HG02571 (cell line): ENCODE measurements at regions not wholly inside any gene's neighbourhood (a gene's known extent, or its start where the extent isn't known, plus 50 kb on each side); places are given as distances from the start of the nearest gene placed in this dataset.
"Not testable (repeated sequence)": the region's sequence is repeated elsewhere in the genome, so short reads cannot be mapped to it uniquely, and the experiment has no call there.

ENCODE experiments used
- ATAC-seq: cut with Tn5 transposase; IDR thresholded peaks from one replicate; pipeline ENCODE4 v1.9.1; 2021; ENCODE audit warnings: mild to moderate bottlenecking, moderate library complexity; ENCODE audit not compliant: unreplicated experiment

GRCh38 chr3:27779176-27779575, 57.1 kb upstream of the EOMES start:
- no peak for ATAC-seq

DNA sequence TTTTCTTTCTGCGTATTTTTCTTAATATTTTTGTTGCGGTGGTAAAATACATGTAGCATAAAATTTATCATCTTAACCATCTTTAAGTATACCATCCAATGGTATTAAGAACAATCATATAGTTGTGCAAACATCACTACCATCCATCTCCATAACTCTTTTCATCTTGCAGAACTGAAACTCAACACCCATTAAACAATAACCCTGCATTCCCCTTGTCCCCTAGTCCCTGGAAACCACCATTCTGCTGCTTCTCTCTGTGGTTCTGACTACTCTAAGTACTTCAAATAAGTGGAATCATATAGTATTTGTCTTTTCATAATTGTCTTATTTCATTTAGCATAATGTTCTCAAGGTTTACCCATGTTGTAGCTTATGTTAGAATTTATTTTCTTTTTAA, 67.3 kb upstream of the EOMES start:
- ATAC-seq: no peak

DNA sequence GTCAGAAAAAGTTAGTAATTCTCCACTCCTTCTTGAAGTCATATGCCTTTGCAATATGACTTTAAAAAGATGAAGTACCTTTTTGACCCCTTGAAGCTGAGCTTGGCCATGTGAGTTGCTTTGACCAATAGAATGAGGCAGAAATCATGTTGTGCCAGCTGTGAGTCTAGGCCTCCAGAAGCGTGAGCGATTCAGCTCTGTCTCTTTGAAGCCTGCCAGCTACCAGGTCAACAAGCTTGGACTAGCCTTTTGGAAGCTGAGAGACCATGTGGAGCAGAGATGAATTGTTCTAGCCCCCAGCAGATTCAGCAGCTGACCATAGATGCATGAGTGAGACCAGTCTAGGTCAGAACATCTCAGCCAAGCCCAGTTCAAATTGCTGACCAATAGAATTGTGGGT, 69.8 kb upstream of the EOMES start:
- no peak for ATAC-seq

DNA sequence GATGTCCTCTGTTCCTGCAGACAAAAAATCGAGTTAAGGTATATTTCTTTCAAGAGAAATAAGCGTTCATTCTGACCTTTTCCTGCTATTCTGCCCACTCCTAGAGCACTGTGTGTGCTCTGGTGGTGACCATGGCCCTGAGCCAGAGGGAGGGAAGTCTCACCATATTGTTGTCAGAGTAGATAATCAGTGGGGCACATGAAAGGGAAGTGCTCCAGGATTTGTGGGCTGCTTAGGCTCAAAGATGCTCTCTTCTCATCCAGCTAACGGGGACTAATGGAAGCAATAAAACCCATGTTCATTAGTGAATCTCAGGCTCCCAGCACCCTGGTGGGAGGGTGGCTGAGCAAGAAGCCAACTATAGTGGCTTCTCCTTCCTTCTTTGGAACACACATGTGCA, 70.7 kb upstream of the EOMES start:
- ATAC-seq: no peak

- ATAC-seq: no peak
Measured at GRCh38 chr3:27794211-27794610, 72.1 kb upstream of the EOMES start.

DNA sequence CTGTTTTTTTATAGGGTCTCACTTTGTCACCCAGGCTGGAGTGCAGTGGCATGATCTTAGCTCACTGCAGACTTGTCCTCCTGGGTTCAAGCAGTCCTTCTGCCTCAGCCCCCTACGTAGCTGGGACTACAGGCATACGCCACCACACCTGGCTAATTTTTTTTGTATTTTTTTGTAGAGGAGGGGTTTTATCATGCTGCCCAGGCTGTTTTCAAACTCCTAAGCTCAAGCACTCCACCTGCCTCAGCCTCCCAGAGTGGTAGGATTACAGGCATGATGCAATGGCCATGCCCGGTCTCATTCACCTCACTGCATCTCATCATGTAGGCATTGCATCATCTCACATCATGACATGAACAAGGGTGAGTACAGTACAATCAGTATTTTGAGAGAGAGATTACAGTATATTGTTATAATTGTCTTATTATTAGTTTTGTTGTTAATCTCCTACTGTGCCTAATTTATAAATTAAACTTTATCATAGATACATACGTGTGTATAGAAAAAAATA, 74.3 kb upstream of the EOMES start:
- no peak for ATAC-seq

GRCh38 chr3:27797773-27798172, 75.7 kb upstream of the EOMES start:
- ATAC-seq: no peak

DNA sequence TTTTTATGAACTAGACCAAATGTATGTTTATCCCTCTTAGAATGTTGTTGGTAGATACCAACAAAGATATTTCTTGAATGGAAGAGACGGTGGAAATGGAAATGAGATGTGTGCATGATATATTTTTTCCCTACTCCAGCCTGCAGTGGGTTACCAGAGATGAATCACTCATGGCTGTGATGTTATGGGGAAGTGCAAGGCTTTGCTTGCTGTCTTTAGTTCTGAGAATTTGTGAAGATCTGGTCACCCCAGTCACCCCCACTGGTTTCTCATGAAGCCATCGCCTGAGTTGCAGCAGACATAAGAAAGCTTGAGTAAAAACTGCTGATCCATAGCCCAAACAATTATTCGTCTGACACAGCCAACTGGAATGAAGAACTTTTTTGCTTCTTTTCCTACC, 78.1 kb upstream of the EOMES start:
- ATAC-seq: no peak

GRCh38 chr3:27802425-27802824, 80.3 kb upstream of the EOMES start:
- ATAC-seq: no peak

DNA sequence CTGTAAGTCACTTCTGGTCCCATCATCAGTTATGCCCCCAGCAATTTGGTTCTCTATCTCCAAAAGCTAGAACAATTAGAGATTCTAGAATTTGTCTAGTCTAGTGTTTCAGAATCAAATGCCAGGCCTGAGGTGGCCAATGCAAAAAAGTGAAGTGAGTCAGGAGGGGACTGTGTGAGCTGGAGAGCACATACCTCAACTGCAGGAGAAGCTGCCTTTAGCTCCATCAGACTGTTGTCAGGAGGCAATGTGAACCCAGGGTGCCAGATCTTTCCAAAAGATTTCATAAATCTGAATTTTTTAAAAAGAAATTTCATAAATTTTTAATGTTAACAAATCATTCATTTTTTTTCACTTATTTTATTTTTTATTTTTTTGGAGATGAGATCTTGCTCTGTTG, 80.7 kb upstream of the EOMES start:
- ATAC-seq: no peak

- no peak for ATAC-seq
Measured at GRCh38 chr3:27805282-27805681, 83.2 kb upstream of the EOMES start.

DNA sequence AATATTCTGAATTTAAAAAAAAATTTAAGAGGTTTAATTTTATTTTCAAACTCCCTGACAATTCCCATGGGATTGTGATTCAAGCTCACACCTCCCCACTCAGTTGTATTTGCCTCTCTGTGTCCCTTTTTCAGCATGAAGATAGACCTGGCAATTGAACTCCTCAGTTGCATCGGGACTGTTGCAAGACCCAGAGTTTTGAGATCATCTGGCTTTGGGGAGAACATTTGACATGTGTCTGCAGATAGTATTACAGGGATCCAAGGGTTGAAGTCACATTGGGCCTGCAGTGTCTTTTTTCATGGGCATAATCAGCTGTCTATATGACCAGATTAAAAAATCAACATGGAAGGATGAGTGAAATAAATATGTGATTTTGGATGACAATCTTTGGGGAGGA, 91.1 kb upstream of the EOMES start:
- ATAC-seq: no peak

- ATAC-seq: not testable (repeated sequence)
Measured at GRCh38 chr3:27821609-27822008, 99.5 kb upstream of the EOMES start.

GRCh38 chr3:27824312-27825200, 102.4 kb upstream of the EOMES start:
- ATAC-seq: no peak

DNA sequence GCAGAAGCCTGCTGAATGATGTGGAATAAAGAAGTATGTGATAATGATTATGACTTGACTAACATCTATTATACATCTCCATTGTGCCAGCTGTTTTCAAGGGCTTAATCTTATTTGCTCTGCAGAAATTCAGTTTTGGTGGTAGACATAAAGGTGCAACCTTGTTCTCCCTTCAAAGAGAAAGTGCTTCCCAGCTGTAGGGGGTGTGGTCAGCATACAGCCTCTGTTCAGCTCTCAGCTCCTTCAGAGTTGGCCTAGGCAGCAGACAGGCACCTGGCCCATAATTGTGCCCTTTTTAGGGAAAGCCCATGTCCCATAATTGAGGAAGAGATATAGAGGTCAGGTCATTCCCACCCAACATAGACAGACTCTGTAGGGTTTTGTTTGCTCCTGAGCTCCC, 104.3 kb upstream of the EOMES start:
- ATAC-seq: no peak

DNA sequence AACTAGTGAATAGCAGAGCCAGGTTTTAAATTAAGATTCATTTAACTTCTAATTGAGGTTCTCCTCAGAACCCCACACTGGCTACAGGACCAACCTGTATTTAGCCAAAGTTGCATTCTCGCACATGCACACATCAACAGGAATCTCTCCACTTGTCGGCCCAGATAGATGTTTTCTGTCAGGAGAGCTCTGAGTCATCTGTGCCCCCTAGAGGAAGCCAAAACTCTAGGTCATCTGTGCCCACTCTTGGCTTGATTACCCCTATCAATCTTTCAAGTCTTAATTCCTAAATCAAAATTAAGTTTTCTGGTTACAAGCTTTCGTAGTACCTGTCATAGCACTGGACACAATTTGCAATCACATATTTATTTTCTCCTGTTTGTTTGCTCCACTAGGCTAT, 104.9 kb upstream of the EOMES start:
- ATAC-seq: no peak

GRCh38 chr3:27840807-27841594, 118.9 kb upstream of the EOMES start:
- no peak for ATAC-seq

GRCh38 chr3:27844052-27844675, 122.0 kb upstream of the EOMES start:
- no peak for ATAC-seq

DNA sequence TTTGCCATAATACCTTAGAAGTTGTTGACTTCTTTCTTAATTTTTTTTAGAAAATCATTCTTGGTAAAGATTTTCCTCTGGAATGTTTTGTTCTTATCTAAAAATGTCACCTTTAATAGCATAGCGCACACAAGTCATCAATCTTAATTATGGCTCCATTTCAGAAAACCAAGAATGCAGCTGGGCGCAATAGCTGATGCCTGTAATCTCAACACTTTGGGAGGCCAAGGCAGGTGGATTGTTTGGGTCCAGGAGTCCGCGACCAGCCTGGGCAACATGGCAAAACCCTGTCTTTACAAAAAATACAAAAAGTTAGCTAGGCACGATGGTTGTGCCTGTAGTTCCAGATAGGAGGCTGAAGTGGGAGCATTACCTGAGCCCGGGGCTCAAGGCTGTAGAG, 125.6 kb upstream of the EOMES start:
- no peak for ATAC-seq

- no peak for ATAC-seq
Measured at GRCh38 chr3:27848826-27849225, 126.7 kb upstream of the EOMES start.

GRCh38 chr3:27859821-27860220, 137.7 kb upstream of the EOMES start:
- no peak for ATAC-seq
